HFF-Myc (cell line): ENCODE measurements at regions not wholly inside any gene's neighbourhood (a gene's known extent, or its start where the extent isn't known, plus 50 kb on each side); places are given as distances from the start of the nearest gene placed in this dataset.

Source experiments
- DNase-seq: peaks from one replicate; pipeline ENCODE4 v3.0.0-alpha.2; 2011; ENCODE audit warnings: low read depth; ENCODE audit errors: extremely low read depth
- H3K4me3 ChIP-seq: replicated peaks from 2 replicates; pipeline ENCODE4 v1.5.1; 2011; ENCODE audit warnings: low read depth, mild to moderate bottlenecking, control low read depth, low read length
- CTCF ChIP-seq: IDR thresholded peaks from 2 replicates; pipeline ENCODE4 v1.5.1; 2012; ENCODE audit warnings: mild to moderate bottlenecking, low read depth, low read length, control low read depth; ENCODE audit errors: missing control alignments

GRCh38 chr18:51711298-51711889 is 513.9 kb upstream of the MEX3C start:
- no peak for TF ChIP-seq CTCF
- no peak for DNase-seq
- no peak overlapping the region for H3K4me3 ChIP-seq

- TF ChIP-seq CTCF: no peak
- no peak for DNase-seq
- no peak overlapping the region for H3K4me3 ChIP-seq
These were observed 515.3 kb upstream of the MEX3C start for GRCh38 chr18:51712821-51713220.

- no peak for DNase-seq
These were observed 518.8 kb upstream of the MEX3C start for GRCh38 chr18:51716277-51716676.

GRCh38 chr18:51721388-51721787 is 523.9 kb upstream of the MEX3C start:
- no peak for DNase-seq
- TF ChIP-seq CTCF: no peak

More at GRCh38 chr18:51716277-51716676, 518.8 kb upstream of the MEX3C start:
- H3K4me3 ChIP-seq: no peak overlapping the region
- TF ChIP-seq CTCF: no peak

GRCh38 chr18:51721996-51722395 is 524.5 kb upstream of the MEX3C start:
- H3K4me3 ChIP-seq: no peak overlapping the region
- DNase-seq: no peak
- TF ChIP-seq CTCF: no peak

More at GRCh38 chr18:51721388-51721787, 523.9 kb upstream of the MEX3C start:
- H3K4me3 ChIP-seq: no peak overlapping the region

GRCh38 chr18:51724790-51725721 is 527.6 kb upstream of the MEX3C start:
- DNase-seq: no peak
- H3K4me3 ChIP-seq: no peak overlapping the region
- TF ChIP-seq CTCF: no peak
